Right atrium auricular region (tissue), 2 donors: ENCODE measurements at regions not wholly inside any gene's neighbourhood (a gene's known extent, or its start where the extent isn't known, plus 50 kb on each side); places are given as distances from the start of the nearest gene placed in this dataset.

Experiments
- DNase-seq: peaks from one replicate; pipeline ENCODE4 v3.0.0-alpha.2; 2019; ENCODE audit warnings: low spot score
- H3K27ac ChIP-seq, 2 donors: fragments of 200-600 bp; sonication (generic); 1 replicate in 1 of 2; 2 replicates in 1 of 2; pipeline ENCODE4 v1.5.1; 2016 to 2019
- H3K27me3 ChIP-seq, 2 donors: fragments of 200-600 bp; sonication (generic); one replicate each; pipeline versions ENCODE4 v1.5.1 to v1.6.0; 2017 to 2019
- H3K36me3 ChIP-seq: fragments of 200-600 bp; sonication (generic); one replicate; pipeline ENCODE4 v1.5.1; 2016
- H3K4me1 ChIP-seq, 2 donors: fragments of 200-600 bp; sonication (generic); one replicate each; pipeline versions ENCODE4 v1.5.1 to v1.6.0; 2017 to 2019
- H3K4me3 ChIP-seq, 2 donors: fragments of 200-600 bp; sonication (generic); 1 replicate in 1 of 2; 2 replicates in 1 of 2; pipeline ENCODE4 v1.5.1; 2017 to 2019; ENCODE audit warnings: mild to moderate bottlenecking in 1 of 2, moderate library complexity in 1 of 2
- H3K9me3 ChIP-seq, 2 donors: fragments of 200-600 bp; sonication (generic); one replicate each; pipeline ENCODE4 v1.5.1; 2019
- TF ChIP-seq, protein P1 (sequence below), 2 donors: fragments of 200-600 bp; sonication (generic); IDR thresholded peaks; one replicate each; pipeline ENCODE4 v1.5.1; 2019; ENCODE audit warnings: antibody characterized with exemption in 2 of 2

DNA sequence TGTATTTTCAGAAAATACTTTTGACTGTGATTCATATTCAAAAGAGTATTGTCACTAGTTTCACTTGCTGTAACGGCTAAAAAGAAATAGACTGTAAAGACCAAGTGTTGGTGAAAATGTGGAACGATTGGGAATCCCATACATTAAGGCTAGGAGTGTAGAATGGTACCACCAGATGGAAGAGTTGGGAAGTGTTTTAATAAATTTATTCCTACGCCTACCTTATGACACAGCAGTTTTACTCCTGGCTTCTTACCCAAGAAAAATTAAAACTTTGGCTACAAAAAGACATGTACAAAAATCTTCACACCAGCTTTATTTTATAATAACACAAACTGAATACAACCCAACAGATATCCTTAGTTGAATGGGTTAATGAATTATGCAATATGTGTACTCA is 256.2 kb downstream of the TAF11L14 start:
- H3K36me3 ChIP-seq, result no peaks in the 10 kb centered on the region
- no peaks in the 10 kb centered on the region for H3K27me3 ChIP-seq
- no peaks in the 10 kb centered on the region for H3K9me3 ChIP-seq
- H3K27ac ChIP-seq, result no peak overlapping the region
- TF ChIP-seq, protein P1, sequence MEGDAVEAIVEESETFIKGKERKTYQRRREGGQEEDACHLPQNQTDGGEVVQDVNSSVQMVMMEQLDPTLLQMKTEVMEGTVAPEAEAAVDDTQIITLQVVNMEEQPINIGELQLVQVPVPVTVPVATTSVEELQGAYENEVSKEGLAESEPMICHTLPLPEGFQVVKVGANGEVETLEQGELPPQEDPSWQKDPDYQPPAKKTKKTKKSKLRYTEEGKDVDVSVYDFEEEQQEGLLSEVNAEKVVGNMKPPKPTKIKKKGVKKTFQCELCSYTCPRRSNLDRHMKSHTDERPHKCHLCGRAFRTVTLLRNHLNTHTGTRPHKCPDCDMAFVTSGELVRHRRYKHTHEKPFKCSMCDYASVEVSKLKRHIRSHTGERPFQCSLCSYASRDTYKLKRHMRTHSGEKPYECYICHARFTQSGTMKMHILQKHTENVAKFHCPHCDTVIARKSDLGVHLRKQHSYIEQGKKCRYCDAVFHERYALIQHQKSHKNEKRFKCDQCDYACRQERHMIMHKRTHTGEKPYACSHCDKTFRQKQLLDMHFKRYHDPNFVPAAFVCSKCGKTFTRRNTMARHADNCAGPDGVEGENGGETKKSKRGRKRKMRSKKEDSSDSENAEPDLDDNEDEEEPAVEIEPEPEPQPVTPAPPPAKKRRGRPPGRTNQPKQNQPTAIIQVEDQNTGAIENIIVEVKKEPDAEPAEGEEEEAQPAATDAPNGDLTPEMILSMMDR (IDR thresholded peaks at IDR 0.05), result no peak
- H3K4me3 ChIP-seq, result no peak overlapping the region
- H3K4me1 ChIP-seq, result no peaks in the 10 kb centered on the region
- no peak for DNase-seq

DNA sequence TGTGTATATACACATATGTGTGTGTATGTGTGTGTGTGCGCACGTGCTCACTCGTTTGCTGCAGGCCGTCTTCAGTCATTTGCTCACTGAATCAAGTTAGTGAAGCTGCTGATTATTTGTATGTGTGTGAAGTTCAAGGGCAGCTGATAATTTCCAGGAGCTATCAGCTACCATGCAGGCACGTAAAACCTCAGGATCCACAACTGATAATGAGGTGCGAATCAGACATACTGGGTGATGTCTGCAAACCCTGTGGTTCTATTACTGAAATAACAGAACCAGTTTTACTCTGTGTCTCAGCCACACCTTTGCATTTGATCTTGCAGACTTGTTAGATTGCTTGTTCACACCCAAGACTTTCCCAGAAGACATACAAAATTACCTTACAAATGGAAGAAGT is 257.6 kb downstream of the TAF11L14 start:
- Histone ChIP-seq H3K4me3 (no peak overlapping the region), H3K36me3 (no peaks in the 10 kb centered on the region), H3K4me1 (no peaks in the 10 kb centered on the region), H3K27ac (no peak overlapping the region), H3K9me3 (no peaks in the 10 kb centered on the region), H3K27me3 (no peaks in the 10 kb centered on the region)
- DNase-seq, result no peak
- TF ChIP-seq, protein P1 (IDR thresholded peaks at IDR 0.05), result no peak

DNA sequence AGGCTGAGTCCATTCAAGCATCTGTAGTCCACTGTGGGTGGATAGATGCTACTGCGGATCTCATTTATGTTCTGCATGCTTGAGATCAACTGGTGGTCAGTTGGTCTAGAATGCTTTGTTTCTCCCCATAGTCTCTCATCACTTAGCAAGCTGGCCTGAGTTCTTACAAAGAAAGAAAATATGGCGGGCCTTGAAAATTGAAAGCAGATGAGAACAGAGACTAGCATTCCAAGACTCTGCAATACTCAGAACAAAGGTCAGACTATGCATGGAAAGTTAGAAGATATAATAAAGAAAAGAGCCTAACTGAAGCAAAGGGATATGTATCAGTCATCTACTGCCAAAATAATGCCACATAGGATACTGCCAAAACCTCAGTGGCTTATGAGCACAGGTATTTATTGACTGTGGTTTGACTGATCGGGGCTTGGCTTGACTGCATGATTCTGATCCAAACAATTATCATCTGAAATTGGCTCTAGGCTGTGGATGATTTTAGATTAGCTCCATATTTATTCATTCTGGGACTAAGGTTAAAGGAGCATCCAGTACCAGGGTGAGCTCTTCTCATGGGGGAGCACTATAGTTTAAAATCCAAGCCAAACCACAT is 258.9 kb downstream of the TAF11L14 start:
- H3K27me3 ChIP-seq, result no peaks in the 10 kb centered on the region

DNA sequence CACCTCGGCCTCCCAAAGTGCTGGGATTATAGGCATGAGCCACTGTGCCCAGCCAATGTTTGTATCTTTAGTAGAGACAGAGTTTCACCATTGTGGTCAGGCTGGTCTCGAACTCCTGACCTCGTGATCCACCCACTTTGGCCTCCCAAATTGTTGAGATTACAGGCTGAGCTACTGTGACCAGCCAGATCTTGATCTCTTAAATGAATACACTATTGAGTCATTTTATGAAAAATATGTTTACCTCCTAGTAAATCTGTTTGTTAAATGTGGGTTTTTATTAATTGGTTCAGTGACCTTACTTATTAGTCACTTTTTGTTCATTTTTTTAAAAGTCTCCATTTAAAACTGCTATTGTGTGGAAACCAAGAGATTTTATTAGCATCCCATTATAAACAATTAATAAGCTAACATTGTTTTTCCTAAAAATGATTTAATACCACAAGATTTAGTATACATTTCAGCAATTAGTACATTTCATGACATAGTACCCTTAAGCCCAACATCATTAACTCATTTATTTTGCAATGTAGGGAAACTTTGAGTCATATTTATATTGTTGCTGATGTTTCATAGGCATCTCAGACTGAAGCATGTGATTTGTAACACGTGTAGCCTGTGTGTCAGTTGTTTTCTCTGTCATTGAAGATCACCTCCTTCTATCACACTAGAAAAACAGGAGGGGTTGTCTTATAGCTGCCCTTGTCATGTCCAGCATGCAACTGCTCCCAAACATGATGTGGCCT is 261.2 kb downstream of the TAF11L14 start:
- Histone ChIP-seq H3K4me1 (no peaks in the 10 kb centered on the region), H3K36me3 (no peaks in the 10 kb centered on the region), H3K27ac (no peak overlapping the region), H3K9me3 (no peaks in the 10 kb centered on the region), H3K4me3 (no peak overlapping the region), H3K27me3 (no peaks in the 10 kb centered on the region)
- DNase-seq, result no peak
- TF ChIP-seq, protein P1 (IDR thresholded peaks at IDR 0.05), result no peak

More for the DNA sequence above, 258.9 kb downstream of the TAF11L14 start:
- TF ChIP-seq, protein P1 (IDR thresholded peaks at IDR 0.05), result no peak
- Histone ChIP-seq H3K27ac (no peak overlapping the region), H3K4me3 (no peak overlapping the region), H3K9me3 (no peaks in the 10 kb centered on the region), H3K4me1 (no peaks in the 10 kb centered on the region), H3K36me3 (no peaks in the 10 kb centered on the region)
- no peak for DNase-seq

DNA sequence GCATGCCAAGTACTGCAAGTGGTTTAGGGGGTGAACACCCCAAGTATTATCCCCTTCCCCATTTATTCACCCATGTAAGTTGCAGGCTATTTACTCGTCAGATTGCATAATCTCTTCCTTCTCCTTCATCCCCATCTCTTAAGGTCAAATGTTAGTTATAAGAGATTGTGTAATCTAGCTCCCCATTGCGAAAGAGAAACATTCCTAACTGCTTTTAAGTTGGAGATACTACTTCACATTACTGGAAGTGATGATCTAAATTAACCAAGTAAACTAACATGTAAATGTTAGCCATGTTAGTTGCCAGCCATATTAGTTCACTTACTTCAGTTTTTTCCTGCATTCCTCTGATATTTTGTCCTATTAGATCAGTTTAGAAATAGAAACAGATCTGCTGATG is 262.3 kb downstream of the TAF11L14 start:
- Histone ChIP-seq H3K36me3 (no peaks in the 10 kb centered on the region), H3K27ac (no peak overlapping the region), H3K27me3 (no peaks in the 10 kb centered on the region), H3K9me3 (no peaks in the 10 kb centered on the region), H3K4me1 (no peaks in the 10 kb centered on the region), H3K4me3 (no peak overlapping the region)
- no peak for DNase-seq
- TF ChIP-seq, protein P1 (IDR thresholded peaks at IDR 0.05), result no peak
